Gastroesophageal sphincter (tissue), 4 donors: ENCODE measurements at regions not wholly inside any gene's neighbourhood (a gene's known extent, or its start where the extent isn't known, plus 50 kb on each side); places are given as distances from the start of the nearest gene placed in this dataset.
A peak's percentile ranks its signal among the peaks of the same experiment; 100 is the strongest.

Experiments
- ATAC-seq: fragments of 150-250 bp; one replicate; pipeline ENCODE4 v1.9.1; 2016; ENCODE audit warnings: mild to moderate bottlenecking, moderate library complexity
- H3K27ac ChIP-seq, 4 donors: fragments of 200-600 bp; sonication (generic) in 3 of 4; 1 replicate in 3 of 4; 2 replicates in 1 of 4; pipeline ENCODE4 v1.5.1; 2016 to 2019
- H3K27me3 ChIP-seq: fragments of 200-600 bp; sonication (generic); one replicate; pipeline ENCODE4 v1.5.1; 2019
- H3K36me3 ChIP-seq, 2 donors: fragments of 200-600 bp; sonication (generic); one replicate each; pipeline ENCODE4 v1.5.1; 2019; ENCODE audit warnings: control low read depth in 1 of 2
- H3K4me1 ChIP-seq, 3 donors: fragments of 200-600 bp; sonication (generic); 1 replicate in 2 of 3; 2 replicates in 1 of 3; pipeline ENCODE4 v1.5.1; 2016 to 2019; ENCODE audit warnings: control low read depth in 2 of 3
- H3K4me3 ChIP-seq, 2 donors: fragments of 200-600 bp; sonication (generic); one replicate each; pipeline ENCODE4 v1.5.1; 2019; ENCODE audit warnings: mild to moderate bottlenecking in 1 of 2, moderate library complexity in 1 of 2
- H3K9me3 ChIP-seq, 3 donors: fragments of 200-600 bp; sonication (generic); one replicate each; pipeline ENCODE4 v1.5.1; 2017 to 2019; ENCODE audit warnings: control low read depth in 2 of 3
- CTCF ChIP-seq, 4 experiments: fragments of 200-600 bp in 2 of 4; fragments of 450-650 bp in 2 of 4; sonication (generic) in 1 of 4; IDR thresholded peaks; one replicate each; pipeline ENCODE4 v1.5.1; 2017 to 2019; ENCODE audit warnings: antibody characterized with exemption in 4 of 4, mild to moderate bottlenecking in 2 of 4, moderate library complexity in 2 of 4
- EP300 ChIP-seq: sonication (generic); formaldehyde crosslinking; IDR thresholded peaks from one replicate; pipeline ENCODE4 v1.6.1; 2017; ENCODE audit warnings: antibody characterized with exemption, mild to moderate bottlenecking
- POLR2A ChIP-seq, 2 donors: fragments of 450-650 bp; IDR thresholded peaks; one replicate each; pipeline ENCODE4 v1.6.1; 2017; ENCODE audit warnings: antibody characterized with exemption in 2 of 2, mild to moderate bottlenecking in 2 of 2, moderate library complexity in 1 of 2
- POLR2AphosphoS5 ChIP-seq: sonication (generic); formaldehyde crosslinking; IDR thresholded peaks from one replicate; pipeline ENCODE4 v1.6.1; 2017; ENCODE audit warnings: antibody characterized with exemption
- WGBS, 2 donors: methylation state at CpG; one replicate each; pipeline ENCODE4 v1.1.5; 2018; ENCODE audit warnings: low coverage in 1 of 2; 5-methylcytosine and 5-hydroxymethylcytosine counted together

GRCh38 chr14:104293231-104293841, 154.9 kb downstream of the KIF26A start:
- no peak for TF ChIP-seq CTCF (IDR thresholded peaks at IDR 0.05)
- no peak for TF ChIP-seq POLR2A (IDR thresholded peaks at IDR 0.05)
- TF ChIP-seq EP300: no peak
- TF ChIP-seq POLR2AphosphoS5: no peak
- Histone ChIP-seq H3K27me3 (peaks cover 44% of the 10 kb centered on the region), H3K4me3 (no peak overlapping the region), H3K4me1 (no peaks in the 10 kb centered on the region), H3K9me3 (no peaks in the 10 kb centered on the region), H3K27ac (no peak overlapping the region), H3K36me3 (no peaks in the 10 kb centered on the region)
- ATAC-seq: no peak
- 20 to 40% methylated on average over 1 to 2 of the region's 15 CpGs for WGBS, 2 donors

- H3K27me3 ChIP-seq: peaks cover 44% of the 10 kb centered on the region
Measured at GRCh38 chr14:104293851-104294627, 155.7 kb downstream of the KIF26A start.

GRCh38 chr14:104294628-104294982, 156.2 kb downstream of the KIF26A start:
- no peak for ATAC-seq
- TF ChIP-seq POLR2A (IDR thresholded peaks at IDR 0.05) (no peak), CTCF (IDR thresholded peaks at IDR 0.05) (no peak), EP300 (no peak), POLR2AphosphoS5 (no peak)
- H3K27me3 ChIP-seq: peaks cover 44% of the 10 kb centered on the region

More at GRCh38 chr14:104293851-104294627, 155.7 kb downstream of the KIF26A start:
- Histone ChIP-seq H3K36me3 (no peaks in the 10 kb centered on the region), H3K27ac (no peak overlapping the region), H3K9me3 (no peaks in the 10 kb centered on the region), H3K4me1 (no peaks in the 10 kb centered on the region), H3K4me3 (no peak overlapping the region)
- TF ChIP-seq CTCF (IDR thresholded peaks at IDR 0.05) (peak in 1 of 4 experiments; percentile 8), EP300 (no peak), POLR2AphosphoS5 (no peak)
- ATAC-seq: no peak
- 40 to 75% methylated on average over 1 to 8 of the region's 18 CpGs for WGBS, 2 donors

GRCh38 chr14:104294983-104295680, 156.7 kb downstream of the KIF26A start:
- TF ChIP-seq POLR2AphosphoS5 (no peak), EP300 (no peak)
- no peak for ATAC-seq
- peaks cover 44% of the 10 kb centered on the region for H3K27me3 ChIP-seq
- 55 to 62% methylated on average over 5 to 6 of the region's 25 CpGs for WGBS, 2 donors
- no peaks in the 10 kb centered on the region for H3K36me3 ChIP-seq
- no peaks in the 10 kb centered on the region for H3K9me3 ChIP-seq
- H3K27ac ChIP-seq: no peak overlapping the region
- no peak overlapping the region for H3K4me3 ChIP-seq
- H3K4me1 ChIP-seq: no peaks in the 10 kb centered on the region

More at GRCh38 chr14:104294628-104294982, 156.2 kb downstream of the KIF26A start:
- Histone ChIP-seq H3K27ac (no peak overlapping the region), H3K36me3 (no peaks in the 10 kb centered on the region), H3K4me3 (no peak overlapping the region), H3K4me1 (no peaks in the 10 kb centered on the region), H3K9me3 (no peaks in the 10 kb centered on the region)
- WGBS, 2 donors: 80% methylated on average over 1 of the region's 11 CpGs; no CpG with 5 or more reads in 1 of the 2 donors

- Histone ChIP-seq H3K4me1 (no peaks in the 10 kb centered on the region), H3K9me3 (no peaks in the 10 kb centered on the region), H3K4me3 (no peak overlapping the region), H3K36me3 (no peaks in the 10 kb centered on the region), H3K27me3 (peaks cover 44% of the 10 kb centered on the region), H3K27ac (no peak overlapping the region)
- no peak for ATAC-seq
- no peak for TF ChIP-seq EP300
- TF ChIP-seq POLR2A (IDR thresholded peaks at IDR 0.05): no peak
- no peak for TF ChIP-seq POLR2AphosphoS5
- no peak for TF ChIP-seq CTCF (IDR thresholded peaks at IDR 0.05)
- 60% methylated on average over 2 of the region's 24 CpGs; no CpG with 5 or more reads in 1 of the 2 donors for WGBS, 2 donors
Measured at GRCh38 chr14:104295681-104296387, 157.4 kb downstream of the KIF26A start.
